Liver (tissue), 3 donors: ENCODE measurements at regions not wholly inside any gene's neighbourhood (a gene's known extent, or its start where the extent isn't known, plus 50 kb on each side); places are given as distances from the start of the nearest gene placed in this dataset.

Source experiments
- GABPA ChIP-seq, 2 donors: IDR thresholded peaks in 1 of 2; conservative IDR thresholded peaks in 1 of 2; 2 replicates each; pipeline ENCODE4 v1.6.1; 2016; ENCODE audit warnings: antibody characterized with exemption in 2 of 2, mild to moderate bottlenecking in 1 of 2, moderate library complexity in 1 of 2
- SP1 ChIP-seq: IDR thresholded peaks from 2 replicates; pipeline ENCODE4 v1.6.1; 2018; ENCODE audit warnings: antibody characterized with exemption, mild to moderate bottlenecking
- TF ChIP-seq, protein P1 (sequence below): fragments of 150-350 bp; IDR thresholded peaks from 2 replicates; pipeline ENCODE4 v1.5.1; 2017; ENCODE audit warnings: improper control_type of control experiment, low read depth, low read length; ENCODE audit not compliant: missing input control
- TF ChIP-seq, protein P2 (sequence below): IDR thresholded peaks from 2 replicates; pipeline ENCODE4 v1.6.1; 2016; ENCODE audit warnings: antibody characterized with exemption
- donor health status: healthy.
- donor health status: healthy.

DNA sequence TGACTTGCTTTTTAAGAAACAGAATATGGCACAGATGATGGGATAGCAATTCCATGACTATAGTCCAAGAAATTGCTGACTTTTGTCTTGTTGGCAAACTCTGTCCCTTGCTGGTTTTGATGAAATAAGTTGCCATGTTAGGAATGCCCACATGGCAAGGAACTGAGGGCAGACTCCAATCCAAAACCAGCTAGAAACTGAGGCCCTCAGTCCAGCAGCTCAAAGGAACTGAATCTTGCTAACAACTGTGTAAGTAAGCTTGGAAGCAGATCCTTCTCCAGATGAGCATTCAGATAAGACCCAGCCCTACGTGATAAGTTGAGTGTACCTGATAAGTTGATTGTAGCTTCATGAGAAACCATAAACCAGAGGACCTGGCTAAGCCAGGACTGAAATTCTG, 64.3 kb upstream of the BMPER start:
- no peak for TF ChIP-seq SP1
- TF ChIP-seq, protein P1, sequence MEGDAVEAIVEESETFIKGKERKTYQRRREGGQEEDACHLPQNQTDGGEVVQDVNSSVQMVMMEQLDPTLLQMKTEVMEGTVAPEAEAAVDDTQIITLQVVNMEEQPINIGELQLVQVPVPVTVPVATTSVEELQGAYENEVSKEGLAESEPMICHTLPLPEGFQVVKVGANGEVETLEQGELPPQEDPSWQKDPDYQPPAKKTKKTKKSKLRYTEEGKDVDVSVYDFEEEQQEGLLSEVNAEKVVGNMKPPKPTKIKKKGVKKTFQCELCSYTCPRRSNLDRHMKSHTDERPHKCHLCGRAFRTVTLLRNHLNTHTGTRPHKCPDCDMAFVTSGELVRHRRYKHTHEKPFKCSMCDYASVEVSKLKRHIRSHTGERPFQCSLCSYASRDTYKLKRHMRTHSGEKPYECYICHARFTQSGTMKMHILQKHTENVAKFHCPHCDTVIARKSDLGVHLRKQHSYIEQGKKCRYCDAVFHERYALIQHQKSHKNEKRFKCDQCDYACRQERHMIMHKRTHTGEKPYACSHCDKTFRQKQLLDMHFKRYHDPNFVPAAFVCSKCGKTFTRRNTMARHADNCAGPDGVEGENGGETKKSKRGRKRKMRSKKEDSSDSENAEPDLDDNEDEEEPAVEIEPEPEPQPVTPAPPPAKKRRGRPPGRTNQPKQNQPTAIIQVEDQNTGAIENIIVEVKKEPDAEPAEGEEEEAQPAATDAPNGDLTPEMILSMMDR = no peak
- TF ChIP-seq GABPA (IDR thresholded peaks at IDR 0.05 in 1 of 2, conservative IDR thresholded peaks at IDR 0.05 in 1 of 2) = no peak
- TF ChIP-seq, protein P2, sequence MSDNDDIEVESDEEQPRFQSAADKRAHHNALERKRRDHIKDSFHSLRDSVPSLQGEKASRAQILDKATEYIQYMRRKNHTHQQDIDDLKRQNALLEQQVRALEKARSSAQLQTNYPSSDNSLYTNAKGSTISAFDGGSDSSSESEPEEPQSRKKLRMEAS = no peak
